ENCODE measurements at regions not wholly inside any gene's neighbourhood (a gene's known extent, or its start where the extent isn't known, plus 50 kb on each side); places are given as distances from the start of the nearest gene placed in this dataset.
"Not testable (repeated sequence)": the region's sequence is repeated elsewhere in the genome, so short reads cannot be mapped to it uniquely, and the experiment has no call there.

DNA sequence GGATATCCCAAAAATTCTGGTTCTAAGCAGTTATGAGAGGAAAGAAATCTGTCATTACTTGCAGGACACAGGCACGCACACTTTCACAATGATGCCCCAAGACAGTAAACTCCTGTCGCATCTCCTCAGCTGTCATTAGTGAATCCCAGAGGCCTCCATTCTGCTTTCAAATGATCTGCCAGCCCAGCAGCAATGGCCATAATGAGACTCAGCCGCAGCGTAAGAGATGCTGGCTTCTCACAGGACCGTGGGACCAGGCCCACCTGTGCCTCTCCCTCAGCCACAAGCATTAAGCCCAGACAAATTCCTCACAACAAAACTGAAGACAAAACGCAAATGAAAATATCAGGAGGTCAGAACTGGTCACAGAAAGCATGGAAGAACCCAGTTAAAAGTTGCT is 98.0 kb upstream of the VLDLR start:
- no peak for DNase-seq

DNA sequence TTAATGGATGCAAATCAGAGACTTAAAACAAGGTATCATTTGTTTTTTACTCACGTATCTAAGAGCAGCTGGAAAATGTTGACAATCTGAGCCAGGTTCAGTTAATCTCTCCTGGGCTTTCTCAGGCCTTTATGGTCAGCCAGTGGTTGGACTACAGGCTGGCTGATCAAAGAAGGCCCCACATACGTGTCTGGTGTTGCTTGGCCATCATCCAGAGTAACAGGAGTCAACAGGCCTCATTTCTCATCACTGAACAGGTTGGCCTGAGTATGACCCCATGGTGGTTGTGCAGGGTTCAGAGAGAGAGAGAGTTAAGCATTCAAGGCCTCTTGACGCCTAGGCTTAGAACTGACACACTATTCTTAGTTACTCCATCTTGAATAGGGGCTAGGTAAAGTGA is 97.0 kb upstream of the VLDLR start:
- no peak for DNase-seq

DNA sequence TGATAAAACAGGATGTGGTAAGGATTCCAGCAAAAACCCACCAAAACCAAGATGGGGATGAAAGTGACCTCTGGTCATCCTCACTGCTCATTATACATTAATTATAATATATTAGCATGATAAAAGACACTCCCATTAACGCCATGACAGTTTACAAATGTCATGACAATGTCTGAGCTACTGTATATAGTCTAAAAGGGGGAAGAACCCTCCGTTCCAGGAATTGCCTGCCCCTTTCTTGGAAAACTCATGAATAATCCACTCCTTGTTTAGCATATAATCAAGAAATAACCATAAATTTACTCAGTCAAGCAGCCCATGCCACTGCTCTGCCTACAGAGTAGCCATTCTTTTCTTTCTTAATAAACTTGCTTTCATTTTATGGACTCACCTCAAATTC is 96.4 kb upstream of the VLDLR start:
- DNase-seq = no peak

DNA sequence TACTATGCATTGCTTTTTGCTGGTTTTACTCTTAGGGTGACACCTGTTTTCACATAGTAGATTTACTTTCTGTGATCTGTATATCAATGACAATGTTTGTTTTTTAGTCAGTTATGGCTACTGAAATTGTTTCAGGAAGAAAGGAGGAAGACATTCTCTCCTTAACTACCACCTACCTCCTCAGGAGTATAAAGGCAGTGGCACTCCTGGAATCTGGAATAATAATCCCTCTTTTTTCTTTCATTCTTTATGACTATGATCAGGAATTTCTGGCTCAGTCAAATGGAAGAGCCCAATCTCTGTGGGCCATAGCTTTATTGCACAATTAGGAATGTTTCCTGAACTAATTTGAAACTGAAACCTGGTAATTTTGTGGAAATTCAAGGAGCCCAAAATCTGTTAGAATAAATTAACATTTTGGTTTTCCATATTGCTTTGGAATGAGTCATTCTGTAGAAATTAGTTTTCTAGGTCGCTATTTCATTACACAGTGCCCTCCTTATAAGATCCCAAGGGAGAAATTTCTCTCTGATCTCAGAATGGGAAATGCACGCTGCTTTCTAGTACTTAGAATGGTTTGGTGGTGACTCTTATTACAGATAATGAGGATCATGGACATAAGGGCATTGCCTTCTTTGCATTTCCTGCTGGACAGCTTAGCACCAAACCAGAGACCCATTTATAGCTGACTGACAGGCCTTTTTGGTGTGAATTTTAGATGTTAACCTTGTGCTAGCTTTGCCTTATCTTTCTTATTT is 95.3 kb upstream of the VLDLR start:
- DNase-seq = no peak

DNA sequence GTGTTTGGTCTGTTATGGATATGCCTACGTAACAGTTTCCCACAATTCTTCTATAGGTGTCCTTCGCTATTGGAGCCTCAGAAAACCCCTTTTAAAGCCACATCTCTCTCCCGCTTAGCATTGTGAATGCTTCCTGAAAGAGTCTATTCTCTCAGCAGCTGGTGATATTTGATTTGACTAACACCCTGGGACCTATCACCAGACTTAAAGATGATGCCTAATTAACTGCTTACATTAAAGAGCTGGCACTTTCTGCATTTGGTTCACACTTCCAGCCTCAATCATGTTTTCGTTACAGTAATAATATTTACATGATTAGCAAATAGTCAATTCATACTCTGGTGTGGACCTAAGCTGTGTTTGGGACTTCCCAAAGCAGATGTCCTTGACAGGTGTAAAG is 90.1 kb upstream of the VLDLR start:
- no peak for DNase-seq

DNA sequence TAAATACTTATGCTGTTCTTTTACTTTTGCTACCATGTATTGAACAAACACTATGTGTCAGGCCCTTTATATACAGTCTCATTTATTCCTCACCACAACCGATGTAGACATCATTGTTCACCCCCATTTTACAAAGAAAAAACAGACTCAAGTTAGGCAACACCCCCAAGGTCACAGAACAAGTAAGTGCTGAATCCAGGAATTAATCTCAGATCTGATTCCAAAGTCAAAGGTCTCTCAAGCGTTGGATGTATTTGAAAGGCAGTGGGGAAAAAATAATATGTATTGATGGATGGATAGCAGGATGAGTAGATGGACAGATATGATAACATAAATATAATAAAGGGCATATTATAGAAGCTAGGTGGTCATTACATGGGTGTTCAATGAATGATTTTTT is 85.1 kb upstream of the VLDLR start:
- no peak for DNase-seq

DNA sequence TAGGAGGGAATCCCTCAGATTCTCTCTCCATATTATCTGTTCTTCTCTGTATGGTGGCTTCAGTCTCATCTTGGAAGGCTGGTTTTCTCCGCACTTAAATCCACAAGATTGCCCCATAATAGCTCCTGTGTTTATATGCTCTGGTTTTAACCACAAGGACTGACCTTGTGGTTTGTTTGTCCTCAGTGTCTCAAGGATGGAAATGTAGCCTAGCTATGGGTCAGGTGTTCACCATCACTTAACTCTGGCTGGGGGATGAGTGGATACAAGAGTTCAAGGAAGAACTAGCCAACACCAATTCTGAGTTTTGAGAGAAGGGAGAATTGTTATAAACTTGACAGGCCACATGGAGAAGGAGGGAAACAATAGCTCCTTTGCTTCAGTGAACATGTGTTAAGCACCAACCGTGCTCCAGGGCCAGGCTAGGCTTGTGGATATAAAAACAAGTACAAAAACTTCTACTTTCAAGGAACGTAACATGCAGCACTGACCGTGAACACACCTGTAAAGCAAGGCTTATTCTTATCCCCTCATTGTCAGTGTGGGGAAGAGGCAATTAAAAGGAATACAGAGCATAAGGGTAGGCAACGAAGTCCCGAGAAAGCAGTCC is 75.6 kb upstream of the VLDLR start:
- no peak for DNase-seq

DNA sequence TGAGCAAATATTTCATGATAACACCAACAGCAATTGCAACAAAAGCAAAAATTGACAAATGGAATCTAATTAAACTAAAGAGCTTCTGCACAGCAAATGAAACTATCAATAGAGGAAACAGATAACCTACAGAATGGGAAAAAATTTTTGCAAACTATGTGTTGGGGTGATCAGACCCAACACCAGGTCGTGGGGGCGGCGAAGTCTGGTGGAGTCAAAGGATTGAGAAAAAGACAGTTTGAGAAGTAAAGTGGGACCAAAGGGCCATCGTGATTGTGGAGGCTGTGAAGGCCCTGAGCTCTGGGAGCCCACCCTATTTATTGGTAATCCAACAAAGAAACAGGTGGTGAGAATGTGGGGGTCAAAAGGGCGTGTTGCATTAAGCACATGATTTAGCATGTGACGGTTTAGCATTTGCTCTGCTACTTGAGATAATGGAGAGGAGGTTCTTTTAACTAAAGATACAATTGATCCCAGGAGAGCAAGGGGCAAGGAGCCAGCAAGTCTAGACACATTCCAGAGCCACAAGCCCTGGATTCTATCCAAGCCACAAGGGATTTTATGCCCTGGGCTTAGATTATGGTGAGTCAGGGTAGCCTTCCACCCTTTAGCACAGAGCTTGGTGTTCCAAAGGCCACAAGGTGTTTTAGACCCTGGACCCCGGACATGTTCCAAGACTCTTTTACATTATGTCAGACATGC is 65.5 kb upstream of the VLDLR start:
- DNase-seq = not testable (repeated sequence)

DNA sequence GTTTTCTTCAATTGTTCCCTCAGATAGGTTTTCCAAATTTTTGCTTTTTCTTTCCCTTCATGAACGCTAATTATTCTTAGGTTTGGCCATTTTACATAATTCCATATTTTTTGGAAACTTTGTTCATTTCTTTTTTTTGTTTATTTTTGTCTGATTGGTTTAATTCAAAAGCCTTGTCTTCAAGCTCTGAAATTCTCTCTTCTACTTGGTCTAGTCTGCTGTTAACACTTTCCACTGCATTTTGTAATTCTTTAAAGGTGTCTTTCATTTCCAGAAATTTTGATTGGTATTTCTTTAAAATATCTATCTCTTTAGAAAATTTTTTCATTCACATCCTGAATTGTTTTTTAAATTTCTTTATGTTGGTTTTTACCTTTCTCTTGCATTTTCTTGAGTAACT is 63.9 kb upstream of the VLDLR start:
- no peak for DNase-seq

DNA sequence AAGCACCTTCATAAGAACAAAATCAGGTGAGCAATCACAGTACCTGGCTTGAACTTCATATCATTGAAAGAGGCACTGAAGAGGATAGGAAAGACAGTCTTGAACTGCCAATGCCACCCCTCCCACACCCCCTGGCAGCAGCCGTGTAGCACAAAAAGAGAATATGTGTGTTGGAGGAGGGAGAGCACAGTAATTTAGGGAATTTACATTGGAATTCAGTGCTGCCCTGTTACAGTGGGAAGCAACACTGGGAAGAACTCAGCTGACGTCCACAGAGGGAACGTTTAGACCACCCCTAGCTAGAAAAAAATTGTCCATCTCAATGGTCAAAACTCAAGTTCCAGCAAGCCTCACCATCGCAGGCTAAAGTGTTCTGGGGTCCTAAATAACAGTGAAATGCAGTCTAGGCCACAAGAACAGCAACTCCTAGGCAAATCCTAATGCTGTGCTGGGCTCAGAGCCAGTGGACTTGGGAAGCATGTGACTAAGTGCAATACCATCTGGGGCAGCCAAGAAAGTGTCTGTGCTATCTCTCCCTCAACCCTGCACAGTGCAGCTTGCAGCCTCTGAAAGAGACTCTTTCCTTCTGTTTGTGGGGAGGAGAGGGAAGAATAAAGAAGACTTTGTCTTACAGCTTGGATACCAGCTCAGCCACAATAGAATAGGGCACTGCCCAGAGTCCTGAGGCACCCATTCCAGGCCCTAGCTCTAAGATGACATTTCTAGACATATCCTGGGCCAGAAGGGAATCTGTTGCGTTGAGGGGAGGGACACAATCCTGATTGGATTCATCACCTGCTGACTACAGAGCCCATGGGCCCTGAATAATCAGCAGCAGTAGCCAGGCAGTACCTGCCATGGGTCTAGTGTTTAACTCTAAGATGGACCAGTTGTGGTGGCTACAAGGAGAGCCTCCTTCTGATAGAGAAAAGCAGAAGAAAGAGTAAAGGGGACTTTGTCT is 62.1 kb upstream of the VLDLR start:
- no peak for DNase-seq

DNA sequence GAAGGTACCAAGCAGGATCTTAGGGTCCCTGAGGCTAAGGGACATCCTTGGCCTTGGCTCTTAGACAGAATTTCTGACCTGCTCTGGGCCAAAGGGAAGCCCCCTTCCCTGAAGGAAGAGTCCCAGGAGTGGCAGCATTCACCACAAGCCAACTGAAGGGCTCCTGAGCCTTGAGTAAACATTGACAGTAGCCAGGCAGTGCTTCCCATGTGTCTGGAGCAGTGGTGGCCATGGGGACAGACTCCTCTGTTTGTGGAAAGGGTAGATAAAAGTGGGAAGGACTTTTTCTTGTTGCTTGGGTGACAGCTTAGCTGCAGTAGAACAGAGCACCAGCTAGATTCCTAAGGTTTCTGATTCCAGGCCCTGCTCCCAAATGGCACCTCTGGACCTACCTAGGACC is 61.4 kb upstream of the VLDLR start:
- no peak for DNase-seq

DNA sequence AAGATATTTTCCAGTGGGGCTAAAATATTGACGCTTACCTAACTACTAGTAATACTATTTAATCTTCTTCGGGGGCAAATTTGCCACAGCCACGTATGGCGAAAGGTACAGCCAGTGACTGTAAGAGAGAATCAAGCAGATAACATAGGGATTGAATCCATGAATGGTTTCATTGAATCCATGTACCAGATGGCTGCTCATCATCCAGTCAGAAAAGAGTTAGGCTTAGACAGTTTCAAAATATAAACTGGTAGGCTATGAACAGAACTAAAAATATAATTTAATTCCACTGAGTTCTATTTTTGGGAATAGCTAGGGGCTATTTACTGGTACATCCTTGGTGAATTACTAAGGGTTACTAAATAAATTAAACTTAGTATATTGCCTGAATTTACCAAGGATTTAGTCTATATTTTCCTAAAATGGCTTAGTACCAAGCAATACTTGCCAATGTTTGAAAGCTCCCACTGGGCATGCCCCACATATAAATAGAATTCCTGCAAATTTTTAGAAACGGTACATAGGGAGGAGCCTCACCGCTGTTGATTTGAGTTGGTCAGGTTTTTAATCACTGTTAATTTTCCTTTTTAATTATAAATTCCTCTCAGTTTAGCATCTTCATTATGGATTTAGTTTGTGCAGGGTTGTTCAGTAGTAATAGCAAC is 55.8 kb upstream of the VLDLR start:
- DNase-seq = no peak

DNA sequence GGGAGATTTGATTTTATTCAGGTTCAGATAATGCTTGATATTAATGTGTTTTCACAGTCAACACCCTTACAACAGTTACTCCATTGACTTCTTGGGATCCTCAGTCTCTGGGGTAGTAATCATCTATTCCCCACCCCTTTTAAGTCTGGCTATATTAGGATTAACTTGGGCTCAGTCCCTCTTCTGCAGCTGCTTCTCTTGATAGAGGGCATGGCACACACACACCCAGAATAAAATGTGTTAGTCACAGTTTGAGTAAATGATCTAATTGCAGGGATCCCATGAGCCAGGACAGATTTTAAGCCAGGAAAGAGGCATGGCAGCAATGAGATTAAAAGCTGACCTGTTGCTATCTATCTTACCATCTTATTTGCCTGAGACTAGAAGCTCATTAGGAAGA is 53.7 kb upstream of the VLDLR start:
- no peak for DNase-seq

DNA sequence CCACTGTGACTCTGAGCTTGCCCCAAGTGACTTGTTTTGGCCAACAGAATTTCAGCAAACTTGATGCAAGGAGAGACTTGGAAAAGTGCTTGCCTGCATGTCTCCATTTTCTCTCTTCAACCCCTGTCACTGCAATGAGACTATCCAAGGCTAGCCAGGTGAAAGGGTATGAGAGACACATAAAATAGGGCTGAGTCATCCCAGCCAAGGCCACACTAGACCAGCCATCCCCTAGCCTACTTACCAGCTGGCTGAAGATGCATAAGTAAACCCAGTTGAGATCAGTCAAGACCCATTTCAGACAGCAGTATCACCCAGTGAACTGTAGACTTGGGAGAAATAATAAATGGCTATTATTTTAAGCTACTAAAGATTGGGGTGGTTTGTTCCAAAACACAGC is 52.9 kb upstream of the VLDLR start:
- no peak for DNase-seq

DNA sequence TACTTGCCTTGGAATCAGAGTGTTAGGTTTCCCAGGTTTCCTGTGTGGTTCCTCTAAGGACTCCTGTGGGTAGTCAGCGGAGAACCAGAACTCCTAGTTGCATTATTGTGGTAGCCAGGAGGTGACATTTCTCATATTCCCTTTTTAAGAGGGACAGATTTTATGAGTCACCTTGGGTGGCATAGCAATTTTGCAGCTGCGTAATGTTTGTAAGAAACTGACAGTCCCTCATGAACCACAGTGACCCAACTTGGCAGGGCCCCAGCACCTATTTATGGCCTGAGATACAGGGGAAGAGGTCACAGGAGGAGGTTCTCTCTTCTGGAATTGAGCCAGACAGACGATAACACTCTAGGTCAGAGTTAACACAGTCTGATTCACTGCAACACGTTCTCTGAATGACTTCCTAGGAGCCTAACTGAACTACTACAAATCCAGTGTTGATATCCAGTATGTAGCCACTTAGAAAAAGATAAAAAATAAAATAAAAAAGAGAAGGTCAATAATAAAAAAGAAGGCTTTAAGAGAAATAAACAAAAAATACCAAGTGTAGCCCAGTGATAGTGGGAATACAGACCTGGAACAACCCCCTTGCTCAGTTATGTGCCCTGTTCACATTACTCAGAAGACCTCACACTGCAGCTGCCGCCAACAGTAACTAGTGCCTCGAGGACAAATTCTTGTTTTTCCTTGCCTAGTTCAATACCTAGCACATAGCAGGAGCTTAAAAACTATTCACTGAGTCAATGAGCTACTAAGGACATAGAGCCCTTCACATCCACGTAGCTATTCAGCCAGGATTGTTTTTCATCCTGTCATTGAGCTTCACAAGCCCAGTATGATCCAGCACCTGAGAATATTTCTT is 50.7 kb upstream of the VLDLR start:
- DNase-seq = peak; percentile 11

Data from NCI-H2227 treated with DMSO at 0.1 percent for 48 hours (cell line).